DND-41 (cell line): ENCODE measurements at regions not wholly inside any gene's neighbourhood (a gene's known extent, or its start where the extent isn't known, plus 50 kb on each side); places are given as distances from the start of the nearest gene placed in this dataset.
"Not testable (repeated sequence)": the region's sequence is repeated elsewhere in the genome, so short reads cannot be mapped to it uniquely, and the experiment has no call there.

Experiments
- ATAC-seq: fragments of 200-7000 bp; cut with Tn5 transposase; 3 replicates; pipeline ENCODE4 v1.9.1; 2021; ENCODE audit warnings: low read depth; ENCODE audit not compliant: insufficient read depth
- DNase-seq: peaks from one replicate; pipeline ENCODE4 v3.0.0-alpha.2; 2020
- H2AFZ ChIP-seq: 2 replicates; pipeline ENCODE4 v1.6.0; 2012; ENCODE audit warnings: low read depth, low read length
- H3K27ac ChIP-seq: 2 replicates; pipeline ENCODE4 v1.5.1; 2012; ENCODE audit warnings: low read length, inconsistent platforms
- H3K27me3 ChIP-seq: fragments of 200-600 bp; sonication (generic); 2 replicates; pipeline ENCODE4 v1.6.0; 2012; ENCODE audit warnings: low read length, mild to moderate bottlenecking, inconsistent platforms; ENCODE audit not compliant: insufficient read depth, poor library complexity
- H3K36me3 ChIP-seq: 2 replicates; pipeline ENCODE4 v1.5.1; 2012; ENCODE audit warnings: low read length, inconsistent platforms; ENCODE audit not compliant: insufficient read depth
- H3K4me1 ChIP-seq: 2 replicates; pipeline ENCODE4 v1.5.1; 2012; ENCODE audit warnings: mild to moderate bottlenecking, low read length; ENCODE audit not compliant: insufficient read depth
- H3K4me2 ChIP-seq: 2 replicates; pipeline ENCODE4 v1.6.0; 2012; ENCODE audit warnings: mild to moderate bottlenecking, moderate library complexity, low read length, inconsistent platforms; ENCODE audit not compliant: insufficient read depth
- H3K4me3 ChIP-seq, 2 experiments: fragments of 200-600 bp in 1 of 2; shearing (Covaris generic) in 1 of 2; 2 replicates each; pipeline ENCODE4 v1.5.1; 2012 to 2016; ENCODE audit warnings: inconsistent platforms in 2 of 2, low read length in 2 of 2, mild to moderate bottlenecking in 2 of 2, low read depth in 1 of 2, moderate library complexity in 1 of 2
- H3K79me2 ChIP-seq: 2 replicates; pipeline ENCODE4 v1.6.0; 2012; ENCODE audit warnings: low read length, inconsistent platforms; ENCODE audit not compliant: insufficient read depth
- H3K9ac ChIP-seq: 2 replicates; pipeline ENCODE4 v1.6.0; 2012; ENCODE audit warnings: low read depth, mild to moderate bottlenecking, inconsistent platforms, low read length, moderate library complexity
- H3K9me3 ChIP-seq: 2 replicates; pipeline ENCODE4 v1.5.1; 2012; ENCODE audit warnings: low read length, moderate library complexity, mild to moderate bottlenecking, inconsistent platforms; ENCODE audit not compliant: insufficient read depth, severe bottlenecking
- H4K20me1 ChIP-seq: 2 replicates; pipeline ENCODE4 v1.6.0; 2012; ENCODE audit warnings: low read length; ENCODE audit not compliant: insufficient read depth
- CTCF ChIP-seq: IDR thresholded peaks from 2 replicates; pipeline ENCODE4 v1.5.1; 2012; ENCODE audit warnings: borderline replicate concordance, low read length, moderate library complexity, mild to moderate bottlenecking; ENCODE audit not compliant: poor library complexity, severe bottlenecking; ENCODE audit errors: extremely low read depth
- EZH2 ChIP-seq: IDR thresholded peaks from 3 replicates; pipeline ENCODE4 v1.6.1; 2012; ENCODE audit warnings: borderline replicate concordance, low read depth, mild to moderate bottlenecking, moderate library complexity, low read length, inconsistent platforms; ENCODE audit not compliant: severe bottlenecking

DNA sequence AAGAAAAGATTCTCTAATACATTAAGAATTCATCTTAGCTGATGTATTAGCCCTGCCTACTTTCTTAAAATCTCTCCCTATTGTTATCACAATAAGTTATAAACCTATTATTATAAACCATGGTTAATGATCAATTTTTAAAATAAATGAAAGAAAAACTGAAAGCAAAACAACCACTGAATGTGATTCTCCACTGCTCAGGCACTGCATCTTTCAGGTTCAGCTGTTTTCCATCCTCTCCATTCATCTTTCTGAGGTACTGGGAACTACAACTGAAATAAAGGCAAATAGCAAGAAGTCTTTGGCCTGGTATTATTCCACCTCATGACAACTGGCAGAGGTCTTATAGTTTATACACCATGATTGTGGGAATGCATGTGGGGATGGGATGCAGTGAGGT, 798.9 kb upstream of the AADAT start:
- no peaks in the 10 kb centered on the region for H3K4me1 ChIP-seq
- no peaks in the 10 kb centered on the region for H3K27me3 ChIP-seq
- H3K27ac ChIP-seq: no peak overlapping the region
- no peak overlapping the region for H3K9ac ChIP-seq
- no peak overlapping the region for H3K4me3 ChIP-seq
- H3K4me2 ChIP-seq: no peak overlapping the region
- H3K79me2 ChIP-seq: no peaks in the 10 kb centered on the region
- no peak for ATAC-seq
- no peak for TF ChIP-seq CTCF
- no peak for TF ChIP-seq EZH2
- no peaks in the 10 kb centered on the region for H3K9me3 ChIP-seq
- DNase-seq: no peak
- H3K36me3 ChIP-seq: no peaks in the 10 kb centered on the region
- H4K20me1 ChIP-seq: no peaks in the 10 kb centered on the region
- H2AFZ ChIP-seq: no peak overlapping the region

DNA sequence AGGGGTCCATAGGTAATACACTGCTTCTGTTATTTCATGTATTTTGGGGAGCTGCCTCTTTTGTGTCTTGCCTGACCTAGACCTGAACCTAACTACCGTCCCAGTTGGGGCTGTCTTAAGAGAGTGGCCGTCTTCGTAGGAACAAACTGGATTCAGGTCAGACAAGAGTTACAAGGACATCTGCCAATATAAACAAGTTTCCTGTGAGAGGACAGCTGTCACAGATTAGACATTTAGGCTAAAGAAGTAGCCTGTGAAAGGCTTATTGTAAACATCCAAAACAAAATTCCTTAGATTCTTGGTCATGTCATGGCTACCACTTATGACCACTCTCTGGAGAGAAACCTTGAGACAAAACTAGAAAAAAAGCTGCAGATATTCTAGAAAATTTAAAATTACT, 797.6 kb upstream of the AADAT start:
- Histone ChIP-seq H3K4me1 (no peaks in the 10 kb centered on the region), H3K9me3 (no peaks in the 10 kb centered on the region), H3K27me3 (no peaks in the 10 kb centered on the region), H4K20me1 (no peaks in the 10 kb centered on the region), H2AFZ (no peak overlapping the region), H3K27ac (no peak overlapping the region), H3K79me2 (no peaks in the 10 kb centered on the region), H3K4me2 (no peak overlapping the region), H3K9ac (no peak overlapping the region), H3K4me3 (no peak overlapping the region), H3K36me3 (no peaks in the 10 kb centered on the region)
- DNase-seq: no peak
- TF ChIP-seq EZH2 (no peak), CTCF (no peak)
- ATAC-seq: no peak

DNA sequence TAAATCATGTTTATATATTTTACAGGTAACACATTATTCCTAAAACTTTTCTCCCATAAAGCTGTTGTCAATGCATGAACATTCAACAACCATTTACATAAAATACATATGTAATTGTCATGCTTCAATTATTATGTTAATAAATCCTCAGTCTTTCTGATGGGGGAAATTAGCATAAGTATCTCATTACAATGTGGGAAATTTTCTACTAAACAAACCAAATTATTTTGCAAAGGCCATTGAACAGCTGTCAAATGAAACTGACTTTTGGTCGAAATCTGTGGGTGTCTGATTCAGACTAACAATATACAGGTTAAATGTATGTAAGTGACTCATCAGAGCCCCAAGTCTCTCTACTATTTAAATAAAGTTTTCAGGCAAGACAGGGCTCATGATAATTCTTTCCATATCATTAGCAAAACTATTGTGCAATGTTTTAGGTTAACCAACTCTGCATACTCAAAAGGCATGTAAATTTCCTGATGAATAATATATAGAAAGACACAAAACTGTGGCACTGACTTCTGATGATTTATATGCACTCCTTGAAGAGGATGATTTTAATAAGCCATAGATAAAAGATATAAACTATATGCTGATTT, 795.3 kb upstream of the AADAT start:
- H2AFZ ChIP-seq: no peak overlapping the region
- no peaks in the 10 kb centered on the region for H3K27me3 ChIP-seq
- H3K79me2 ChIP-seq: no peaks in the 10 kb centered on the region
- H3K4me2 ChIP-seq: no peak overlapping the region
- DNase-seq: no peak
- H3K4me1 ChIP-seq: no peaks in the 10 kb centered on the region
- H3K4me3 ChIP-seq: no peak overlapping the region
- H3K36me3 ChIP-seq: no peaks in the 10 kb centered on the region
- no peak for ATAC-seq
- no peak overlapping the region for H3K9ac ChIP-seq
- no peak overlapping the region for H3K27ac ChIP-seq
- no peak for TF ChIP-seq EZH2
- no peak for TF ChIP-seq CTCF
- H3K9me3 ChIP-seq: no peaks in the 10 kb centered on the region
- H4K20me1 ChIP-seq: no peaks in the 10 kb centered on the region

DNA sequence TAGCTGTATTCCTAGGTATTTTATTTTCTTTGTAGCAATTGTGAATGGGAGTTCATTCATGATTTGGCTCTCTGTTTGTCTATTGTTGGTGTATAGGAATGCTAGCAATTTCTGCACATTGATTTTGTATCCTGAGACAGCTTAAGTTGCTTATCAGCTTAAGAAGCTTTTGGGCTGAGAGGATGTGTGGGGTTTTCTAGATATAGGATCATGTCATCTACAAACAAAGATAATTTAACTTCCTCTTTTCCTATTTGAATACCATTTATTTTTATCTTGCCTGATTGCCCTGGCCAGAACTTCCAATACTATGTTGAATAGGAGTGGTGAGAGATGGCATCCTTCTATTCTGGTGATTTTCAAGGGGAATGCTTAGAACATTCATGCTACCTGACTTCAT, 791.9 kb upstream of the AADAT start:
- H4K20me1 ChIP-seq, DNase-seq, H3K4me3 ChIP-seq, H3K9me3 ChIP-seq, H3K4me1 ChIP-seq, H3K4me2 ChIP-seq, H3K9ac ChIP-seq, H3K36me3 ChIP-seq, H3K27ac ChIP-seq, ATAC-seq, H3K79me2 ChIP-seq, H3K27me3 ChIP-seq, H2AFZ ChIP-seq: not testable (repeated sequence)
